Uterus (tissue), 3 donors: ENCODE measurements at regions not wholly inside any gene's neighbourhood (a gene's known extent, or its start where the extent isn't known, plus 50 kb on each side); places are given as distances from the start of the nearest gene placed in this dataset.

ENCODE experiments used
- DNase-seq, 2 donors: peaks; one replicate each; pipeline ENCODE4 v3.0.0-alpha.2; 2019 to 2020
- H3K27ac ChIP-seq, 2 donors: fragments of 200-600 bp; sonication (generic); 1 replicate in 1 of 2; 2 replicates in 1 of 2; pipeline ENCODE4 v1.5.1; 2016 to 2018
- H3K27me3 ChIP-seq, 2 donors: fragments of 200-600 bp; sonication (generic); one replicate each; pipeline ENCODE4 v1.5.1; 2018 to 2019; ENCODE audit warnings: control low read depth in 1 of 2
- H3K36me3 ChIP-seq, 2 donors: fragments of 200-600 bp; sonication (generic); one replicate each; pipeline ENCODE4 v1.5.1; 2019; ENCODE audit warnings: control low read depth in 1 of 2
- H3K4me1 ChIP-seq, 2 donors: fragments of 200-600 bp; sonication (generic); one replicate each; pipeline ENCODE4 v1.5.1; 2018 to 2019; ENCODE audit warnings: control low read depth in 1 of 2
- H3K4me3 ChIP-seq, 2 donors: fragments of 200-600 bp; sonication (generic); 1 replicate in 1 of 2; 2 replicates in 1 of 2; pipeline ENCODE4 v1.5.1; 2018 to 2019; ENCODE audit warnings: mild to moderate bottlenecking in 1 of 2
- H3K9me3 ChIP-seq, 2 donors: fragments of 200-600 bp; sonication (generic); one replicate each; pipeline ENCODE4 v1.5.1; 2019; ENCODE audit warnings: control low read depth in 1 of 2
- CTCF ChIP-seq, 4 experiments: fragments of 200-600 bp in 2 of 4; fragments of 450-650 bp in 2 of 4; sonication (generic) in 2 of 4; IDR thresholded peaks; one replicate each; pipeline ENCODE4 v1.5.1; 2016 to 2019; ENCODE audit warnings: antibody characterized with exemption in 4 of 4, mild to moderate bottlenecking in 2 of 4, moderate library complexity in 1 of 4
- POLR2A ChIP-seq, 2 donors: fragments of 450-650 bp; IDR thresholded peaks; one replicate each; pipeline ENCODE4 v1.6.1; 2016; ENCODE audit warnings: antibody characterized with exemption in 2 of 2, mild to moderate bottlenecking in 1 of 2, moderate library complexity in 1 of 2
- intact Hi-C: fragments of 100-400 bp; cut with DNase I; formaldehyde crosslinking; loops from one replicate; pipeline ENCODE4 v1.15.1; 2023; ENCODE audit warnings: low total_unique reads
- donor health status: DM: yes; HTN: yes; CAD: no.

- intact Hi-C loops, result no loop called here
Observed at GRCh38 chr17:72535779-72536178, 415.0 kb downstream of the SOX9 start.

GRCh38 chr17:72536788-72537187 lies 416.0 kb downstream of the SOX9 start:
- no peaks in the 10 kb centered on the region for H3K4me1 ChIP-seq
- H3K27me3 ChIP-seq, result no peaks in the 10 kb centered on the region
- intact Hi-C loops, result no loop called here
- TF ChIP-seq POLR2A (IDR thresholded peaks at IDR 0.05) (no peak), CTCF (IDR thresholded peaks at IDR 0.05) (no peak)
- no peak overlapping the region for H3K27ac ChIP-seq
- H3K9me3 ChIP-seq, result no peaks in the 10 kb centered on the region
- no peak overlapping the region for H3K4me3 ChIP-seq
- DNase-seq, result no peak
- no peaks in the 10 kb centered on the region for H3K36me3 ChIP-seq

More at GRCh38 chr17:72535779-72536178, 415.0 kb downstream of the SOX9 start:
- H3K27me3 ChIP-seq, result no peaks in the 10 kb centered on the region
- no peak overlapping the region for H3K4me3 ChIP-seq
- H3K27ac ChIP-seq, result no peak overlapping the region
- no peak for TF ChIP-seq POLR2A (IDR thresholded peaks at IDR 0.05)
- TF ChIP-seq CTCF (IDR thresholded peaks at IDR 0.05), result no peak
- no peaks in the 10 kb centered on the region for H3K4me1 ChIP-seq
- DNase-seq, result no peak
- H3K36me3 ChIP-seq, result no peaks in the 10 kb centered on the region
- no peaks in the 10 kb centered on the region for H3K9me3 ChIP-seq

GRCh38 chr17:72538443-72538842 lies 417.6 kb downstream of the SOX9 start:
- intact Hi-C loops, result no loop called here
- no peak overlapping the region for H3K4me3 ChIP-seq
- DNase-seq, result no peak
- H3K27ac ChIP-seq, result no peak overlapping the region
- peaks cover 0 to 3% of the 10 kb centered on the region in 2 donors for H3K27me3 ChIP-seq
- no peaks in the 10 kb centered on the region for H3K9me3 ChIP-seq
- no peaks in the 10 kb centered on the region for H3K4me1 ChIP-seq
- H3K36me3 ChIP-seq, result no peaks in the 10 kb centered on the region
- TF ChIP-seq POLR2A (IDR thresholded peaks at IDR 0.05), result no peak

GRCh38 chr17:72538901-72539352 lies 418.1 kb downstream of the SOX9 start:
- TF ChIP-seq POLR2A (IDR thresholded peaks at IDR 0.05) (no peak), CTCF (IDR thresholded peaks at IDR 0.05) (no peak)
- no peak overlapping the region for H3K27ac ChIP-seq
- DNase-seq, result no peak

GRCh38 chr17:72539981-72540897 lies 419.4 kb downstream of the SOX9 start:
- Histone ChIP-seq H3K9me3 (no peaks in the 10 kb centered on the region), H3K4me1 (no peaks in the 10 kb centered on the region), H3K4me3 (no peak overlapping the region), H3K27ac (no peak overlapping the region), H3K36me3 (no peaks in the 10 kb centered on the region), H3K27me3 (peaks cover 0 to 3% of the 10 kb centered on the region in 2 donors)
- peak in 1 of 2 donors; percentile 66 for DNase-seq
- intact Hi-C loops, result no loop called here
- TF ChIP-seq CTCF (IDR thresholded peaks at IDR 0.05) (peak; percentile 72 to 95 (median 84)), POLR2A (IDR thresholded peaks at IDR 0.05) (no peak)

More at GRCh38 chr17:72538901-72539352, 418.1 kb downstream of the SOX9 start:
- intact Hi-C loops, result no loop called here
- no peaks in the 10 kb centered on the region for H3K9me3 ChIP-seq
- H3K27me3 ChIP-seq, result peaks cover 0 to 3% of the 10 kb centered on the region in 2 donors
- H3K4me3 ChIP-seq, result no peak overlapping the region
- no peaks in the 10 kb centered on the region for H3K36me3 ChIP-seq
- H3K4me1 ChIP-seq, result no peaks in the 10 kb centered on the region
